Progenitor cell of endocrine pancreas (in vitro differentiated cells): ENCODE measurements at regions not wholly inside any gene's neighbourhood (a gene's known extent, or its start where the extent isn't known, plus 50 kb on each side); places are given as distances from the start of the nearest gene placed in this dataset.

ENCODE experiments used
- DNase-seq: peaks from one replicate; pipeline ENCODE4 v3.0.0; 2021; ENCODE audit warnings: low spot score; ENCODE audit not compliant: unreplicated experiment
- H3K27ac Mint-ChIP-seq: 2 replicates; pipeline ENCODE4 v1.8.0; 2021; ENCODE audit warnings: mild to moderate bottlenecking, moderate library complexity, mixed read lengths
- H3K27me3 Mint-ChIP-seq: 2 replicates; pipeline ENCODE4 v1.8.0; 2021; ENCODE audit warnings: mixed read lengths
- H3K36me3 Mint-ChIP-seq: 2 replicates; pipeline ENCODE4 v1.8.0; 2022; ENCODE audit warnings: mixed read lengths; ENCODE audit not compliant: insufficient read depth
- H3K4me1 Mint-ChIP-seq: 2 replicates; pipeline ENCODE4 v1.8.0; 2021; ENCODE audit warnings: low read depth, mixed read lengths
- H3K4me3 Mint-ChIP-seq: 2 replicates; pipeline ENCODE4 v1.8.0; 2021; ENCODE audit warnings: low read depth, mild to moderate bottlenecking, moderate library complexity, mixed read lengths
- H3K9me3 Mint-ChIP-seq: 2 replicates; pipeline ENCODE4 v1.8.0; 2021; ENCODE audit warnings: low read depth, mixed read lengths
- TF ChIP-seq, protein P1 (sequence below): fragments of 200-600 bp; sonication (generic); IDR thresholded peaks from one replicate; pipeline ENCODE4 v1.5.0; 2021; ENCODE audit warnings: antibody characterized with exemption, mild to moderate bottlenecking; ENCODE audit not compliant: unreplicated experiment

DNA sequence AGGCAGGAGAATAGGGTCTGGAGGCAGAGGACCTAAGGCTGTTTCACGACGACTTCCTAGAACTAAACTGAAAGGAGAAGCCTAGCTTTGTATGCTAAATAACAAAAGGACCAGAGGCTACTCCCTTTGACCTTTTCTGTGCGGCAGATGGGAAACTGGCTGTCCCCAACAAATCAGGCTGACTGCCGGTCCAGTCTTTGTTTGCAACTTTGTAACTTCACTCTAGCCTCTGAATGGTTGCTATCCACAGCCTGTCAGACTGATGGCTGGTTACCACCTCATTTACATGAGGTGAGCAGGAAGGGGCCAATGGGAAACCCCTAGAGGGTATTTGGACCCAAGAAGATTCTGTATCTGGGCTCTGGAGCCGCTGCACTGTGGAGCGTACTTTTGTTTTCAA, 132.6 kb upstream of the SHH start:
- Mint-ChIP-seq H3K4me1 (peaks cover 14% of the 10 kb centered on the region), H3K27ac (no peak overlapping the region), H3K9me3 (peaks cover 14% of the 10 kb centered on the region), H3K4me3 (no peak overlapping the region), H3K36me3 (peaks cover 8% of the 10 kb centered on the region), H3K27me3 (peaks cover 74% of the 10 kb centered on the region)
- DNase-seq = no peak
- TF ChIP-seq, protein P1, sequence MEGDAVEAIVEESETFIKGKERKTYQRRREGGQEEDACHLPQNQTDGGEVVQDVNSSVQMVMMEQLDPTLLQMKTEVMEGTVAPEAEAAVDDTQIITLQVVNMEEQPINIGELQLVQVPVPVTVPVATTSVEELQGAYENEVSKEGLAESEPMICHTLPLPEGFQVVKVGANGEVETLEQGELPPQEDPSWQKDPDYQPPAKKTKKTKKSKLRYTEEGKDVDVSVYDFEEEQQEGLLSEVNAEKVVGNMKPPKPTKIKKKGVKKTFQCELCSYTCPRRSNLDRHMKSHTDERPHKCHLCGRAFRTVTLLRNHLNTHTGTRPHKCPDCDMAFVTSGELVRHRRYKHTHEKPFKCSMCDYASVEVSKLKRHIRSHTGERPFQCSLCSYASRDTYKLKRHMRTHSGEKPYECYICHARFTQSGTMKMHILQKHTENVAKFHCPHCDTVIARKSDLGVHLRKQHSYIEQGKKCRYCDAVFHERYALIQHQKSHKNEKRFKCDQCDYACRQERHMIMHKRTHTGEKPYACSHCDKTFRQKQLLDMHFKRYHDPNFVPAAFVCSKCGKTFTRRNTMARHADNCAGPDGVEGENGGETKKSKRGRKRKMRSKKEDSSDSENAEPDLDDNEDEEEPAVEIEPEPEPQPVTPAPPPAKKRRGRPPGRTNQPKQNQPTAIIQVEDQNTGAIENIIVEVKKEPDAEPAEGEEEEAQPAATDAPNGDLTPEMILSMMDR = no peak

- TF ChIP-seq, protein P1 = no peak
- Mint-ChIP-seq H3K4me1 (peaks cover 5% of the 10 kb centered on the region), H3K4me3 (no peak overlapping the region), H3K36me3 (peaks cover 8% of the 10 kb centered on the region), H3K27me3 (peaks cover 64% of the 10 kb centered on the region), H3K9me3 (peaks cover 23% of the 10 kb centered on the region), H3K27ac (no peak overlapping the region)
- DNase-seq = no peak
Observed at GRCh38 chr7:155943251-155943899, 131.1 kb upstream of the SHH start.

DNA sequence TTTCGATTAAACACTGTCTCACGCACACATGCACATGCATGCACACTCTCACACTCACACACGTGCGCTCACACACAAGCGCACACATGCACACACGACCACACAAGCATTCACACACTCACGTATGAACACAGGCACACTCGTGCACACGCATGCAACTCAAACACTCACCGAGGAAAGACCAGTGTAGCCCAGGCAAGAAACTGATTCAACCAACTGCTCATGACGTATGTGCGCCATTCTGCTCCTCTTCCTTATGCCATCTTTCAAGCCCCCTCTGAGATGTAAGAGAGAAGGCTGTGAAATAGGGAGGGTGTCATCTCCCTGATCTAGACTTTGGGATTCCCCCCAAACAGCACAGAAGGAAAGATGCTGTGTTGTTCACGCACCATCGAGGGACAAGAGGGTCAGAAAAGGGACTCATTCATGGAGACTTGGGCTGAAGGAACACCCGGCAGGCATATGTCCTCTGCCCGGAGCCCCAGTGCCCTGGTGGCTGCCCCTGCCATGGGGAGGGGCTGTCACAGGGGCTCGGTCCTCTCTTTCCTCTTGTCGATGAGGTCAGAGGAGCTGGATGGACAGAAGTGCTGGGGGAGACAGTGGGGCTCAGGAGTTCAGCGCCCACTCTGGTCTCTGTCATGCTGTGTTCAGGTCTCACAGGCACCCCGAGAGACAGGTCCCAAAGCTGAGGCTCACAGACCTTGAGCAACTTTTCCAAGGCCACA, 130.1 kb upstream of the SHH start:
- Mint-ChIP-seq H3K27me3 (peaks cover 57% of the 10 kb centered on the region), H3K4me3 (no peak overlapping the region), H3K27ac (no peak overlapping the region), H3K36me3 (peaks cover 8% of the 10 kb centered on the region), H3K4me1 (peaks cover 2% of the 10 kb centered on the region), H3K9me3 (peaks cover 28% of the 10 kb centered on the region)
- no peak for DNase-seq
- TF ChIP-seq, protein P1 = no peak

GRCh38 chr7:155941688-155942087, 129.4 kb upstream of the SHH start:
- H3K27me3 Mint-ChIP-seq = peaks cover 57% of the 10 kb centered on the region
- TF ChIP-seq, protein P1 = no peak
- DNase-seq = no peak
- peaks cover 28% of the 10 kb centered on the region for H3K9me3 Mint-ChIP-seq
- no peak overlapping the region for H3K4me3 Mint-ChIP-seq
- peaks cover 8% of the 10 kb centered on the region for H3K36me3 Mint-ChIP-seq
- no peak overlapping the region for H3K27ac Mint-ChIP-seq
- H3K4me1 Mint-ChIP-seq = peaks cover 2% of the 10 kb centered on the region

- TF ChIP-seq, protein P1 = no peak
- Mint-ChIP-seq H3K27me3 (peaks cover 65% of the 10 kb centered on the region), H3K27ac (no peak overlapping the region), H3K4me3 (no peak overlapping the region), H3K9me3 (peaks cover 20% of the 10 kb centered on the region), H3K36me3 (peaks cover 4% of the 10 kb centered on the region), H3K4me1 (no peaks in the 10 kb centered on the region)
- DNase-seq = no peak
Observed at GRCh38 chr7:155939350-155939749, 127.1 kb upstream of the SHH start.
